22Rv1 (cell line): ENCODE measurements at regions not wholly inside any gene's neighbourhood (a gene's known extent, or its start where the extent isn't known, plus 50 kb on each side); places are given as distances from the start of the nearest gene placed in this dataset.

Experiments used
- ZFX ChIP-seq: fragments of 450-650 bp; IDR thresholded peaks from 2 replicates; pipeline ENCODE4 v1.6.1; 2017; ENCODE audit warnings: antibody characterized with exemption, borderline replicate concordance
- TF ChIP-seq, protein P1 (sequence below): fragments of 450-650 bp; IDR thresholded peaks from 2 replicates; pipeline ENCODE4 v1.5.1; 2017; ENCODE audit warnings: mild to moderate bottlenecking

DNA sequence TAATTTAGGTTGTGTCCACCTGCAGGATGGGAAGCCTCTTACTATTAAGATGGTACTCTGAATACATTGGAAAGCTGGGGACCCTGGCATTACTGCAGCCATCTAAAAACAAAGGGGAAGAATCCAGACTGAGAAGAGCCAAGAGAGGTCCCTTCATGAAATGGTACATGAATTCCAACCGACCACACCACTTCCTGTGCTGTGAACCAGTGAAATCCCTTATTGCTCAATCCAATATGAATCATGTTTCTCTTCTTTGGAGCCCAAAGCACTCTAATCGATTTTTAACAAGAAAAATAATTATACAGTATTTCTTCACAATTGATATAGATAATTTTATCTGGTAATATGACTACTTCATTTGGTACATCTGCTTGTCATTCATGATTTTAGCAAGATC lies 479.7 kb upstream of the RAB6C start:
- TF ChIP-seq, protein P1, sequence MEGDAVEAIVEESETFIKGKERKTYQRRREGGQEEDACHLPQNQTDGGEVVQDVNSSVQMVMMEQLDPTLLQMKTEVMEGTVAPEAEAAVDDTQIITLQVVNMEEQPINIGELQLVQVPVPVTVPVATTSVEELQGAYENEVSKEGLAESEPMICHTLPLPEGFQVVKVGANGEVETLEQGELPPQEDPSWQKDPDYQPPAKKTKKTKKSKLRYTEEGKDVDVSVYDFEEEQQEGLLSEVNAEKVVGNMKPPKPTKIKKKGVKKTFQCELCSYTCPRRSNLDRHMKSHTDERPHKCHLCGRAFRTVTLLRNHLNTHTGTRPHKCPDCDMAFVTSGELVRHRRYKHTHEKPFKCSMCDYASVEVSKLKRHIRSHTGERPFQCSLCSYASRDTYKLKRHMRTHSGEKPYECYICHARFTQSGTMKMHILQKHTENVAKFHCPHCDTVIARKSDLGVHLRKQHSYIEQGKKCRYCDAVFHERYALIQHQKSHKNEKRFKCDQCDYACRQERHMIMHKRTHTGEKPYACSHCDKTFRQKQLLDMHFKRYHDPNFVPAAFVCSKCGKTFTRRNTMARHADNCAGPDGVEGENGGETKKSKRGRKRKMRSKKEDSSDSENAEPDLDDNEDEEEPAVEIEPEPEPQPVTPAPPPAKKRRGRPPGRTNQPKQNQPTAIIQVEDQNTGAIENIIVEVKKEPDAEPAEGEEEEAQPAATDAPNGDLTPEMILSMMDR: no peak
- TF ChIP-seq ZFX: no peak
